Heart left ventricle (tissue), 13 donors: ENCODE measurements at regions not wholly inside any gene's neighbourhood (a gene's known extent, or its start where the extent isn't known, plus 50 kb on each side); places are given as distances from the start of the nearest gene placed in this dataset.

Experiments used
- CTCF ChIP-seq, 12 donors: fragments of 200-600 bp; sonication (generic) in 4 of 12; IDR thresholded peaks; one replicate each; pipeline versions ENCODE4 v1.5.0 to v1.8.0; 2018 to 2022; ENCODE audit warnings: antibody characterized with exemption in 12 of 12, mild to moderate bottlenecking in 5 of 12
- POLR2A ChIP-seq, 2 donors: fragments of 450-650 bp; IDR thresholded peaks; one replicate each; pipeline ENCODE4 v1.6.1; 2017; ENCODE audit warnings: antibody characterized with exemption in 2 of 2, mild to moderate bottlenecking in 2 of 2, moderate library complexity in 2 of 2
- donor health status: ischemic (EF 13 %, LVEDD 7.1; RV severe dilation, severe dysfunction).
- donor health status: DM: no; HTN: yes; CAD: no.
- donor health status: DM: no; HTN: no; CAD: no.
- donor health status: ischemic (EF 25% LVEDD 6.9; RV normal size, moderate dysfunction).
- donor health status: ischemic (EF 25% LVEDD 5.7; RV mildly dilated, moderate dysfunction).
- donor health status: ischemic (EF 35%, LVEDD 5.7; RV mildly dilated, moderate dysfunction).
- donor health status: nonischemic (EF 11% LVEDD 7.7; RV severe dilation, severe dysfunction).
- donor health status: DM: yes; HTN: yes; CAD: no.
- donor health status: PGD.
- donor health status: ischemic (EF 29% LVEDD 5.4; RV normal size, mild dysfunction).
- donor health status: nonischemic (EF 23%, LVEDD 6.1; RV moderate dilation, normal function).

GRCh38 chr2:6675791-6676190 is 189.9 kb downstream of the CMPK2 start:
- no peak for TF ChIP-seq CTCF (IDR thresholded peaks at IDR 0.05)
- no peak for TF ChIP-seq POLR2A (IDR thresholded peaks at IDR 0.05)
